Body of pancreas (tissue), 4 donors: ENCODE measurements at regions not wholly inside any gene's neighbourhood (a gene's known extent, or its start where the extent isn't known, plus 50 kb on each side); places are given as distances from the start of the nearest gene placed in this dataset.

Source experiments
- ATAC-seq: fragments of 150-250 bp; one replicate; pipeline ENCODE4 v1.9.1; 2016
- DNase-seq, 4 donors: peaks; one replicate each; pipeline ENCODE4 v3.0.0-alpha.2; 2019
- H3K27ac ChIP-seq, 4 donors: fragments of 200-600 bp; sonication (generic); 1 replicate in 3 of 4; 2 replicates in 1 of 4; pipeline versions ENCODE4 v1.5.1 to v1.6.1; 2016 to 2019; ENCODE audit warnings: mild to moderate bottlenecking in 1 of 4, mixed read lengths in 1 of 4, moderate library complexity in 1 of 4
- H3K27me3 ChIP-seq, 2 donors: fragments of 200-600 bp; sonication (generic); one replicate each; pipeline ENCODE4 v1.6.0; 2016; ENCODE audit warnings: mild to moderate bottlenecking in 1 of 2
- H3K36me3 ChIP-seq, 2 donors: fragments of 200-600 bp; sonication (generic); replicated peaks in 1 of 2; 2 replicates each; pipeline ENCODE4 v1.5.1; 2016; ENCODE audit warnings: low read depth in 2 of 2; ENCODE audit not compliant: insufficient read depth in 1 of 2
- H3K4me1 ChIP-seq: fragments of 200-600 bp; sonication (generic); one replicate; pipeline ENCODE4 v1.6.0; 2016
- H3K4me3 ChIP-seq, 2 donors: fragments of 200-600 bp; sonication (generic); 1 replicate in 1 of 2; 2 replicates in 1 of 2; pipeline ENCODE4 v1.5.1; 2016 to 2019
- H3K9me3 ChIP-seq, 3 donors: fragments of 200-600 bp; sonication (generic); 1 replicate in 2 of 3; 2 replicates in 1 of 3; pipeline ENCODE4 v1.5.1; 2016
- POLR2A ChIP-seq, 3 donors: fragments of 450-650 bp; IDR thresholded peaks; one replicate each; pipeline ENCODE4 v1.6.1; 2016; ENCODE audit warnings: antibody characterized with exemption in 3 of 3, mild to moderate bottlenecking in 2 of 3
- WGBS, 2 donors: methylation state at CpG; one replicate each; pipeline ENCODE4 v1.1.5; 2017; 5-methylcytosine and 5-hydroxymethylcytosine counted together
- intact Hi-C: fragments of 100-400 bp; cut with DNase I; formaldehyde crosslinking; loops from one replicate; pipeline ENCODE4 v1.15.1; 2023
- TF ChIP-seq, protein P1 (sequence below), 7 experiments: fragments of 450-650 bp in 4 of 7; fragments of 200-600 bp in 3 of 7; sonication (generic) in 3 of 7; IDR thresholded peaks; one replicate each; pipeline ENCODE4 v1.5.1; 2016 to 2019; ENCODE audit warnings: antibody characterized with exemption in 7 of 7

DNA sequence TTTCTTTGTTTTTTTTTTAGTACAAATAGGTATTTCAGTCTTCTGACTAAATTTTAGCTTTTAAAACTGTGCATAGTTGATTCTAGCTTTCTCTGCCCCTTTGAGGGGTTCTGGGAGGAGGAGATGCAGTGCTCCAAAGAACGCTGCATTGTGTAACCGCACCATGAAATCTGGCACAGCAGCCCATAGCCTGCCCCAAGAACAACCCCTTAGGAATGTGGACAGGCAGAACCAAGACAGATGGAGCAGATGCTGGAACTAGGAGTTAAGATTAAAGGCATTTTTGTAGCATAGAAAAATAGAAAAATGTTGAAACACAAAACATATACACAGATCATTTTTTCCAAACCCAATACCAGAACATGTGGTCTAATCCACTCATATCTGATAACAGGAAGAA is 187.5 kb downstream of the SCG2 start:
- H3K27ac ChIP-seq = no peak overlapping the region
- TF ChIP-seq POLR2A (IDR thresholded peaks at IDR 0.05) = no peak
- TF ChIP-seq, protein P1, sequence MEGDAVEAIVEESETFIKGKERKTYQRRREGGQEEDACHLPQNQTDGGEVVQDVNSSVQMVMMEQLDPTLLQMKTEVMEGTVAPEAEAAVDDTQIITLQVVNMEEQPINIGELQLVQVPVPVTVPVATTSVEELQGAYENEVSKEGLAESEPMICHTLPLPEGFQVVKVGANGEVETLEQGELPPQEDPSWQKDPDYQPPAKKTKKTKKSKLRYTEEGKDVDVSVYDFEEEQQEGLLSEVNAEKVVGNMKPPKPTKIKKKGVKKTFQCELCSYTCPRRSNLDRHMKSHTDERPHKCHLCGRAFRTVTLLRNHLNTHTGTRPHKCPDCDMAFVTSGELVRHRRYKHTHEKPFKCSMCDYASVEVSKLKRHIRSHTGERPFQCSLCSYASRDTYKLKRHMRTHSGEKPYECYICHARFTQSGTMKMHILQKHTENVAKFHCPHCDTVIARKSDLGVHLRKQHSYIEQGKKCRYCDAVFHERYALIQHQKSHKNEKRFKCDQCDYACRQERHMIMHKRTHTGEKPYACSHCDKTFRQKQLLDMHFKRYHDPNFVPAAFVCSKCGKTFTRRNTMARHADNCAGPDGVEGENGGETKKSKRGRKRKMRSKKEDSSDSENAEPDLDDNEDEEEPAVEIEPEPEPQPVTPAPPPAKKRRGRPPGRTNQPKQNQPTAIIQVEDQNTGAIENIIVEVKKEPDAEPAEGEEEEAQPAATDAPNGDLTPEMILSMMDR (IDR thresholded peaks at IDR 0.05) = no peak
- no peaks in the 10 kb centered on the region for H3K9me3 ChIP-seq
- ATAC-seq (no peak), DNase-seq (peak in 3 of 4 donors; percentile 16)
- no peaks in the 10 kb centered on the region for H3K4me1 ChIP-seq
- H3K27me3 ChIP-seq = no peaks in the 10 kb centered on the region
- intact Hi-C loops = no loop called here
- 61 to 77% methylated on average over 2 of the region's 2 CpGs for WGBS, 2 donors
- H3K4me3 ChIP-seq = no peak overlapping the region
- H3K36me3 ChIP-seq = no peaks in the 10 kb centered on the region

GRCh38 chr2:223415071-223415470 is 187.1 kb downstream of the SCG2 start:
- 94 to 95% methylated on average over 1 of the region's 1 CpG for WGBS, 2 donors
- H3K27ac ChIP-seq = no peak overlapping the region
- intact Hi-C loops = no loop called here
- no peak for TF ChIP-seq POLR2A (IDR thresholded peaks at IDR 0.05)
- TF ChIP-seq, protein P1 (IDR thresholded peaks at IDR 0.05) = no peak
- H3K27me3 ChIP-seq = no peaks in the 10 kb centered on the region
- no peak overlapping the region for H3K4me3 ChIP-seq
- ATAC-seq (no peak), DNase-seq (no peak)
- no peaks in the 10 kb centered on the region for H3K36me3 ChIP-seq
- no peaks in the 10 kb centered on the region for H3K9me3 ChIP-seq
- no peaks in the 10 kb centered on the region for H3K4me1 ChIP-seq

- WGBS, 2 donors = 78 to 80% methylated on average over 8 of the region's 8 CpGs
- intact Hi-C loops = no loop called here
- H3K27ac ChIP-seq = no peak overlapping the region
- H3K9me3 ChIP-seq = no peaks in the 10 kb centered on the region
- DNase-seq (no peak), ATAC-seq (no peak)
- no peaks in the 10 kb centered on the region for H3K27me3 ChIP-seq
- TF ChIP-seq POLR2A (IDR thresholded peaks at IDR 0.05) = no peak
- TF ChIP-seq, protein P1 (IDR thresholded peaks at IDR 0.05) = no peak
- H3K36me3 ChIP-seq = no peaks in the 10 kb centered on the region
- H3K4me3 ChIP-seq = no peak overlapping the region
- H3K4me1 ChIP-seq = no peaks in the 10 kb centered on the region
Observed at GRCh38 chr2:223416815-223417610, 185.1 kb downstream of the SCG2 start.

- DNase-seq (peak; percentile 42 to 69 (median 52)), ATAC-seq (peak; percentile 69)
- Histone ChIP-seq H3K4me3 (no peak overlapping the region), H3K9me3 (no peaks in the 10 kb centered on the region), H3K27me3 (no peaks in the 10 kb centered on the region), H3K36me3 (no peaks in the 10 kb centered on the region), H3K4me1 (no peaks in the 10 kb centered on the region), H3K27ac (peak overlapping the region in 3 of 4 donors; percentile 42 to 58 (median 54))
- TF ChIP-seq POLR2A (IDR thresholded peaks at IDR 0.05) = no peak
- TF ChIP-seq, protein P1 (IDR thresholded peaks at IDR 0.05) = no peak
- WGBS, 2 donors = 47% methylated on average over 6 of the region's 6 CpGs
- intact Hi-C loops = no loop called here
Observed at GRCh38 chr2:223418131-223418530, 184.0 kb downstream of the SCG2 start.
